ENCODE measurements at regions not wholly inside any gene's neighbourhood (a gene's known extent, or its start where the extent isn't known, plus 50 kb on each side); places are given as distances from the start of the nearest gene placed in this dataset.
"Not testable (repeated sequence)": the region's sequence is repeated elsewhere in the genome, so short reads cannot be mapped to it uniquely, and the experiment has no call there.

GRCh38 chr3:158026236-158026635, 80.0 kb downstream of the SHOX2 start:
- no peak for DNase-seq

GRCh38 chr3:158019897-158020296, 86.3 kb downstream of the SHOX2 start:
- DNase-seq = not testable (repeated sequence)

- no peak for DNase-seq
Measured at GRCh38 chr3:158018462-158018861, 87.8 kb downstream of the SHOX2 start.

GRCh38 chr3:158012901-158013300, 93.3 kb downstream of the SHOX2 start:
- no peak for DNase-seq

- no peak for DNase-seq
Measured at GRCh38 chr3:158005391-158006100, 100.7 kb downstream of the SHOX2 start.

- DNase-seq = no peak
Measured at GRCh38 chr3:157999246-157999645, 107.0 kb downstream of the SHOX2 start.

GRCh38 chr3:157982359-157982758, 123.9 kb downstream of the SHOX2 start:
- no peak for DNase-seq

GRCh38 chr3:157981819-157982218, 124.4 kb downstream of the SHOX2 start:
- DNase-seq = no peak

- no peak for DNase-seq
Measured at GRCh38 chr3:157979022-157979421, 127.2 kb downstream of the SHOX2 start.

GRCh38 chr3:157961665-157962064, 144.6 kb downstream of the SHOX2 start:
- no peak for DNase-seq

GRCh38 chr3:157958457-157958856, 147.8 kb downstream of the SHOX2 start:
- DNase-seq = no peak

GRCh38 chr3:157956850-157957249, 149.4 kb downstream of the SHOX2 start:
- no peak for DNase-seq

GRCh38 chr3:157956176-157956575, 150.0 kb downstream of the SHOX2 start:
- DNase-seq = no peak

- DNase-seq = no peak
Measured at GRCh38 chr3:157953565-157953964, 152.7 kb downstream of the SHOX2 start.

GRCh38 chr3:157948605-157949383, 157.4 kb downstream of the SHOX2 start:
- no peak for DNase-seq

GRCh38 chr3:157939166-157939565, 167.1 kb downstream of the SHOX2 start:
- no peak for DNase-seq

GRCh38 chr3:157938154-157938779, 168.0 kb downstream of the SHOX2 start:
- no peak for DNase-seq

- DNase-seq = no peak
Measured at GRCh38 chr3:157931517-157931916, 174.7 kb downstream of the SHOX2 start.

- no peak for DNase-seq
Measured at GRCh38 chr3:157930000-157930780, 176.0 kb downstream of the SHOX2 start.

- DNase-seq = no peak
Measured at GRCh38 chr3:157926822-157927221, 179.4 kb downstream of the SHOX2 start.

- DNase-seq = no peak
Measured at GRCh38 chr3:157922614-157923013, 183.6 kb downstream of the SHOX2 start.

- DNase-seq = no peak
Measured at GRCh38 chr3:157921811-157922210, 184.4 kb downstream of the SHOX2 start.

All from CD4-positive, alpha-beta T cell treated with Interleukin-10 for 1 hour (primary cell).